22Rv1 (cell line): ENCODE measurements at regions not wholly inside any gene's neighbourhood (a gene's known extent, or its start where the extent isn't known, plus 50 kb on each side); places are given as distances from the start of the nearest gene placed in this dataset.

ENCODE experiments used
- CTCF ChIP-seq: fragments of 450-650 bp; IDR thresholded peaks from 2 replicates; pipeline ENCODE4 v1.5.1; 2017; ENCODE audit warnings: mild to moderate bottlenecking
- ZFX ChIP-seq: fragments of 450-650 bp; IDR thresholded peaks from 2 replicates; pipeline ENCODE4 v1.6.1; 2017; ENCODE audit warnings: antibody characterized with exemption, borderline replicate concordance

DNA sequence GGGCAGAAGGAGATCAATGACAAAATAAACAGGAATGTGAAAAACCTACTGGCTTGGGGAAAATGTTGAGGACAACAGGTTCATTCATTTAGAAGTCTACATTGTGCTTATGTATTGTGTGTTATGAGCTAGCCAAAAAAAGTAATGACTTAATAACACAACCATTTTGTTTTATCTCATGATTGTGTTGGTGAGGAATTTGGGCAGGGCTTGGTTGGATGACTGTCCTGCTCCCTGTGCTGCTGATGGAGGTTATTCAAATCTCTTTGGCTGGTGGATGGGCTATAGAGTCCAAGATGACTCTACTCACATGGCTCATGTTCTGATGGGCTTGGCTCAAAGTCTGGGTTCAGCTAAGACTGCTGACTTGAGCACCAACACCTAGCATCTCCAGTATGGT, 116.3 kb downstream of the HS3ST1 start:
- no peak for TF ChIP-seq CTCF
- no peak for TF ChIP-seq ZFX
